ENCODE measurements at regions not wholly inside any gene's neighbourhood (a gene's known extent, or its start where the extent isn't known, plus 50 kb on each side); places are given as distances from the start of the nearest gene placed in this dataset.

DNA sequence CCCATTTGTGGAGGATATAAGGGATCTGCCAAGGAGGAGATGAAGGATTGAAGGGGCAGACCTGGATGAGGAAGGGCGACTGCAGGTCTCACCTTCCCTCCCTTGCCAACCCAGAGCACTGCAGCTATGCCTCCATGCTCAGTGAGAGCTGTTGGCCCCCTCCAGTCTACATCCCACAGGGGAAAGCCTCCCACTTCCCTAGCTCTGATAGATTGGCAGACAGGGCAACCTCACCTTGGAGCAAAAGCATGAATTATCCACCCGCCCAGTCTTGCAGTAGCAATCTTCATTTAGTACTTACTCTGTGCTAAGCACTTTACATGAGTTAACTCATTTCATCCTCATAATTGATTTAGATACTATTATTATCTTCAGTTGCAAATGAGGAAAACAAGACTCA is 70.4 kb upstream of the SMNDC1 start:
- ATAC-seq, result no peak

DNA sequence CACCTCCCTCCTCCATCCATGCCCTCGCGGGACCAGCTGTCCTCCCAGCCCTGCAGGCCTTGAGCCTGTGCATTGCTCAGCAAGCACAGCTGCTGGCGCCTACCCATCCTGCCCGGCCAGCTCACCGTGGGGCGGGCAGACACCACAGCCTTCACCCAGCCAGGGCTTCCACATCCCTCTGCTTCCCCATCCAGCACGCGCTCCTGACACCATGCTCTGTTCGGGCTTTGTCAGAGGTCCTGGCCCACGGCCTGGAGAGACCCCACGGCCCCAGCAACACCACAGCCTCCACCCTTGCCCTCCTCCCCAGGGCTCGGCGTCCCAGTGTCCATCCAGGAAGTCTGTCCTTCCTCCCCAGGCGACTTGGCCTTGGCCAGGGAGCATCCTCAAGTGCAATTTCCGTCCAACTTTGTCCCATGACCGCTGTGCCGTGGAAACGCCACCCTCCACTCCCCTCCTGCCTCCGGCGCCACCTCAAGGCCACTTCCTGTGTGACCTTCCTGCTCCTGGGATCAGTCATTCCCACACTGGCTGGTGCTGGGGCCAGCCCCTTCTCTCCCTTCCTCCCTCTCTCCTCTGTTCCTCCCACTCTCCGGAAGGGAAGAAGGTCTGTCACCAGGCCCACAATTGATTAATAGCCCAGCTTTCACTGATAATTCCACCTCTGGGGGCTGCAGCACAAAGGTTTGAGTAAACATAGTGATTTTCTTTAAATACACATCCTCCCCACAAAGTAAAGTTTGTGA is 71.5 kb upstream of the SMNDC1 start:
- peak; percentile 63 for ATAC-seq

DNA sequence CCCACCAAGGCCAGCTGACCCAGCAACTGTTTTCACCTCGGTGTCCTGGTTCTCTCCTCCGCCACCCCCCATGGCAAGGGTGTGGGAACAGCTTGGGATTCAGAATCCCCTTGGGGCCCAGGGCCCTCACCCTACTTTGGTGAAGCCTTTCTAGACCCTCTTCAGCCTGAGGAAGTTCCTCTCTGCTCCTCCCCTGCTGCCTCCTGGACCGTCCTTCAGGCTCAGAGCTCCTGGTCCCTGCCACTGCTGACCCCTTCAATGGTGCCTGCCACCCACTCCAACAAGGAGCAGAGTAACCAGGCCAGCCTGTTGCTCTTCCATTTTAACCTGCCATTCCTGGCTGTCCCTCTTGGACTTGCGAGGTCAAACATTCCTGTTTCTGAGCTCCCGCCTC is 72.0 kb upstream of the SMNDC1 start:
- ATAC-seq, result no peak

DNA sequence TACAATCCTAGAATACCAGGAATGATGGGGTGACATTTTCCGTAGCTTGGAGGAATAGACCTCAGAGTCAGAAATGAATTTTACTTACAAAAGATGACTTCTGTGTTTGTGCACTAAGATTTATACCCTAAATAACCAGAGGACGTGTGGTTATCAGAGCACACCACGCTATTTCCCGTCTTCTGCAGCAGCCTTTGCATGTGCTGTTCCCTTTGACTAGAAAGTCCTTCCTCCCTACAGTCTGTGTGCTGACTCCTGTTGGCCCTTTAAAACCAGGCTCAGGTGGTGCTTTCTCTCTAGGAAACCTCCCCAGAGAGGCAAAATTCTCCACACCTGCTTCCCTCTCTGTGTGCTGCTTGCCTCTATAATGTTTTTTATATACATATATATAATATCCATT is 73.3 kb upstream of the SMNDC1 start:
- ATAC-seq, result no peak

DNA sequence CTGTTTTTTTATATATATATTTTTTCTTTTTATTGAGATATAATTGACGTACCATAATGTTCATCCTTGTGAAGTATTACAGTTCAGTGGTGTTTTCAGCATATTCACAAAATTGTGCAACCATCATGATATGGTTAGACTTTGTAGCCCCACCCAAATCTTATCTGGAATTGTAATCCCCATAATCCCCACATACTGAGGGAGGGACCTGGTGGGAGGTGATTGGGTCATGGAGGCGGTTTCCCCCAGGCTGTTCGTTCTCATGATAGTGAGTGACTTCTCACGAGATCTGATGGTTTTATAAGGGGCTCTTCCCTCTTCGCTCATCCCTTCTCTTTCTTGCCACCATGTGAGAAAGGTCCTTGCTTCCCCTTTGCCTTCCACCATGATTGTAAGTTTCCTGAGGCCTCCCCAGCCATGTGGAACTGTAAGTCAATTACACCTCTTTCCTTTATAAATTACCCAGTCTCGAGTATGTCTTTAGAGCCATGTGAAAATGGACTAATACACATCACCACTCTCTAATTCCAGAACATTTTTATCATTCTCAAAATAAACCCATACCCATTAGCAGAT is 73.9 kb upstream of the SMNDC1 start:
- no peak for ATAC-seq

DNA sequence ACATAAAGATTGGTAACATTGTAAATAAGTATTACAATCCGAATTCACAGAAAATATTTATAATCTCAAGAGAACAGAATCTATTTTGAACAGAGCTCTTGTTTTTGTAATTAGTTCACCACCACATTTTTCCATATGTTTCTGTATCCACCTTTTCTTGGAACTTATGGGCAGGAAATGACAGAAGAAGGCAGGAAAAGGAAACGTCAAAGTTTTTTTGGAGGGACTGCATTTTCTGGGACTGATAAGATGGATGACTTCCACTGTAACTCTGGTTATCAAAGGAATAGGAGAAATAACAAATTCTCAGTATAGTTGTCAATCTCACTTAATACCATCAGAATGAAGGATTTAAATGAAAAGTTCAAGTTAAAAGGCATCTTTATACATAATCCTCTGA is 75.1 kb upstream of the SMNDC1 start:
- no peak for ATAC-seq

DNA sequence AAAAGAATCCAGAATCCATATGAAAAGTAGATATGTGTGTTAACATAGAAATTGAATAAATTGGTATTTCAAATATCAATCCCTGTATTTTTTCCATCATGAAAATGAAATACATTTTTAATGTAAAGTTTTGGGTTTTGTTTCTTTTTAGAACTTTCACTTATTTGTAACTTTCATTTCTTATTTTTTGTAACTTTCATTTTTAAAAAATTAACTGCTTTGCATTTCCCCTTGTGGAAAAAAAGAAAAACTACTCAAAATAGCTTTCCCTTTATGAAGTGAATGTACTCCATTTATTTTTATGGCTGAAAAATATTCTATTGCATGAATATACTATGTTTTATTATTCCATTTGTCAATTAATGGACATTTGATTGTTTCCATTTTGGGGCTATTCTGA is 75.6 kb upstream of the SMNDC1 start:
- no peak for ATAC-seq

DNA sequence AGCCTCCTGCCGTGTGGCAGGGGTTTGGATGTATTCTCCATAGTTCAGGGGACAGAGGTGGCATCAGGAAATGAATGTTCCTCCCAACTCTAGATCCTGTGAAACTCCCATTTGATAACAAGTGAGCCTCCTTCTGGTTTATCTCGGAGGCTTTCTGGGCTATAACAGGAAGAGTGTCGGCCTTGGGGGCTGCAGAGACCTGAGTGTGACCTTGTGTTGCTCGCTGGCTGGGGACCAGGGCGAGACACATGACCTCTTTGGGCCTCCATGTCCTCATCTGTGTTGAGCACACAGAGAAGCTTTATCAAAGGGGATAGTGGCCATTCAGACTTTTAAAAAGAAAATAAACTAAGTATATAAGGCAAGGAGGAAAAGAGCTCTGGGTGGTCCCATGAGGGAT is 78.0 kb upstream of the SMNDC1 start:
- no peak for ATAC-seq

DNA sequence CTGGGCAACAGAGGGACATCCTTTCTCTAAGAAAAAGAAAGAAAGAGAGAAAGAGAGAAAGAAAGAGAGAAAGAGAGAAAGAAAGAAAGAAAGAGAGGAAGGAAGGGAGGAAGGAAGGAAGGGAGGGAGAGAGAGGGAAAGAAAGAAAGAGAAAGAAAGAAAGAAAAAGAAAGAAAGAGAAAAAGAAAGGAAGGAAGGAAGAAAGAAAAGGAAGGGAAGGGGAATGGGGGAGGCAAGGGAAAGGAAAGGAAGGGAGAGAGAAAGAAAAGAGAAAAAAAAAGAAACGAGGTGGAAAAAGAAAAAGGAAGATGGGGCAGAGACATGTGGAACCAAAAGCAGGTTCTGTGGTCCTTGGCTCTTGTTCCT is 82.9 kb upstream of the SMNDC1 start:
- no peak for ATAC-seq

DNA sequence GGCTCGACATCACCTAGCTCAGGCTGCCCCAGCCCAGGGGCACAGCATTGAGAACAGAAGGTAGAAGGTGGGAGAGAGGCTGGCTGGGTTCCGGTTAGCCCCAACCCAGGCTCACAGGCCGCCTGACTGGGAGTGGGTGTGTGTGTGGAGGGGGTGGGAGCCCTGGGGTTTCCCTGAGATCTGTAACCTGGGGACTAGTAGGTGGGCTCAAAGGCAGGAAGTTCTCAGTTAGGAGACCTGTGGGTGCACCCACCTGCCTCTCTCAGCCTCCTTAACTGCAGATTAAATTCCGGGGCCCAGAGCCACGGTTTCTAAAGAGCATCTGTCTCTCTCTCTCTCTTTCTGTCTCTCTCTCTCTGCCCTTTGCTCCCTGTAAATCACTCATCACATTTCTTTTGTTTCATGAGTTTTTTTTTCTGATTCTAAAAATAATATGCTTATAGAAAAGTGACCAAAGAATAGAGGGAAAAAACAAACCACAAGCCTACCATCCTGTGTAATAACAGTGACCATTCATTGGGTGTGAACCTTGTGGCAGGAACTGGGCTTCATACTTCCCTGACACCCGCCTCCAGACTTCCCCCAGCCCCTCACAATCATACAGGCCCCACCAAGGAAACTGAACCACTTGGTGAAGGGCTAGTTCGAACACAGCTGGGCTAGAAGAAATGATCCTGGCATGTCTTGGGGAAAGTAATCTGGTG is 83.4 kb upstream of the SMNDC1 start:
- no peak for ATAC-seq

DNA sequence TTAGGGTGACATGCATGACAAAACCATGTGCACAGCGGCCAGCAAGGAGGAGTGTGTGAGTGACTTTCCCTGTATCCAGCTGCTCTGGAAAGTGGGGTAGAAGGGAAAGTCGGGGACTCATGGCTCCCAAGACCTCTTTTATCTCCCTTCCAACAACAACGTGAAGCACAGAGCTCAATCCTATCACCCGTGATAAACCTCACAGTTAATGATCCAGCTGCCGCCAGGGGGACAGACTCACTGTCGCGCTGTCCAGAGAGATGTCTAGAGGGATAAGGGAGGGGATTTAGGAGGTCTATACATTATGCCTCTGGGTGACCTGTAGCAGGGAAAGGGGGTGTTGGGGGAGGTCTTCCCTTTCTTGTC is 84.0 kb upstream of the SMNDC1 start:
- ATAC-seq, result no peak

DNA sequence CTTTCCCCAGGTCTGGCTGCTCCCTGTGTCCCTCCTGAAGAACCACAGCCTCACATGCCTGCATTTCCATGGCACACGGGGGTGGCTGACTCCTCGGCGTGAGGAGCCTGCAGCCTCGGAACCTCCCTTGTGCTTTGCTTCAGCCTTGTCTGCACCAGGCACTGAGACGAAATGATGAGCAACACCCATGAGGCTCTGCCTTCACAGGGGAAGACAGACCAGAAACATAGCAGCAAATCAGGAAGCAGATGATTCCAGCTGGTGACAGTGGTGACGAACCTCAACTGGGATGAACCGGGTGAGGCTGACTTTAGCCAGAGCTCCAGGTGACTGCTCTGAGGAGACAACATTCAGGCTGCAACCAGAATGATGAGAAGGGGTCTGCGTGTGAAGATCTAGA is 84.5 kb upstream of the SMNDC1 start:
- peak; percentile 34 for ATAC-seq

DNA sequence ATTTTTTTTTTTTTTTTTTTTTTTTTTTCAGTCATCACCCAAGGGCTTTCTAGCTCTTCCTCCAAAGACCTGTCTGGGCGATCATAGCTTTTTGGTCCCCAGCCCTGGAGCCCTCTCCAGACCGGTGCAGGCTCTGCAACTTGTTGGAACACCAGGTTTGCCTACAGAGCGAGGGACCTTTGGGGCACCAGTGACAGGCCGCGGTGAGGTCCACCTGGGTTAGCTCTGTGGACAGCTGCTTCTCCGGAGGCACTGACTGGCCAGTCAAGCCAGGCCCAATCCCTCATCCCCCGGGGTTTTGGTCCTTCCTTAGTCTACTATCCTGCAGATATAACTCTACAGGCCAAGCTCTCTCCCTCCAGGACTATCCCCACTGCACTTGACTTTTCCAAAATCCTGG is 86.8 kb upstream of the SMNDC1 start:
- no peak for ATAC-seq

DNA sequence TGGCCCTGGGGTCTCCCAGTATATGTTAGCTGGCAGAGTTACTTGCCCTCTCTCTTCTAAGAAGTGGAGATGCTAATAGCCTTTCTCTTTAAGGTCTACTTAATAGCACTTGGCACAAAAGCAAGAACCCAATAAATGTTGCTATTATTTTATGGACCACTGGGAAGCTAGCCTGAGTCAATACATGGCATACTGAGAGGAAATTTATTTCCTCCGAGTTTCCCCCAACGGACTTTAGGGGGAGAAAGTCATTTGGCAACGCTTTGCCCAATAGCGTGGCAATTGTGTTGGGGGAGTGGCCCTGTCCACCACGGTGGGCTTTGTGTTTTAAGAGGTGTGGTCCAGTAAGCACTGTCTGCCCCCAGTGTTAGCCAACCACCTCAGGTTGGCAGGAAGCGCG is 87.4 kb upstream of the SMNDC1 start:
- no peak for ATAC-seq

DNA sequence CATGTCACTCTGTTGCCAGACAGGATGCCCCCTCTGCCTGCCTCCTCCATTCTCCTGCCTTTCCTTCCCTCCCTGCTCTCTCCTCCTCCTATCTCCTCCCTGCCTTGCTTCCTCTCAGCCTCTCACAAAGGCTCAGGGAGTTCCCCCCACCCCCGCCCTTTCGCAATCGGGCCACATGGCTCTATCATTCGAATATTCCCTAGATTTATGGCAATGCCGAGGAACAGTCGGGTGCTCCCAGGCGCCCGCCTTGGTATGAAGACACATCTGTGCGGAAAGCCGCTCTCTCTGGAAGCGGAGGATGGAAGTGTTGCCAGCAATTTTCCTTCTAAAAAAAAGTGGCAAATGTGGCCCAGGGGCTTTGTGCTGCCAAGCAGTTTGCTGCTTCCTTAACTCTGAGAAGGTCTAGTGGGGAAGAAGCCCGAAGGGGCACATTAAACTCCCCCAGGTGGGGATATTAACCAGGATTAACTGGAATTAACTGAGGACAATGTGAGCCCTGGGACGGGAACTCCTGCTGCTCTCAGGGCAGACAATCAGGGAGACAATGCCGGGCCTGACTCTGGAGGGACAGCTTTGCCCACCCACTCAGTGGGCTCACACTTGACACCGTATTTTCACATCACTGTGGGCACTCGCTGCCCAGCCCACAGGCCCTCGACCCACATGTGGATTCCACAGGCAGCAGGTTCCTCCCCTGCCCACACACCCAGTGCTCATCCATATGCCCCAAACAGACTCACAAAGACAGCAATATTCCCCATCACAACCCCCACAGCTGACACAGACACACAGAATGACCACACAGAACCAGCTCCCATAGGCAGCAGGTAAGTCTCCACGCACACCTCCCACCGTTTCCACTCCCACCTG is 88.4 kb upstream of the SMNDC1 start:
- peak; percentile 58 for ATAC-seq

DNA sequence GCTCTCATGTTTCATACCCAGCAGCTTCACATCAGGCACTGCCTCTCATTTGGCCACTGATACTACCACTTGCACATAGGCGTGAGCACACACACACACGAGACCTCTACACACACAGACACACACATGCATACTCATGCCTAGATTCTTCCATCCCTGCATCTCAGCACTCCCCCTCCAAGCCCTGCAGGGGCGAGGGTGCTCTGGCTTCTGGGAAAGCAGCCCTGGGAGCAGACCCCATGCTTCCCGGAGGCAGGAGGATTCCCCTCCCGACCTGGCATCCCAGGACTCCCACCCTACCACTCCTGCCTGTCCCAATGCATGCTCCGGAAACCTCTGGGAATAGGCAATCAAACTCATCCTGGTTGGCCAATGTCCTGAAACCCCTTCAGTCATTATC is 89.1 kb upstream of the SMNDC1 start:
- no peak for ATAC-seq

DNA sequence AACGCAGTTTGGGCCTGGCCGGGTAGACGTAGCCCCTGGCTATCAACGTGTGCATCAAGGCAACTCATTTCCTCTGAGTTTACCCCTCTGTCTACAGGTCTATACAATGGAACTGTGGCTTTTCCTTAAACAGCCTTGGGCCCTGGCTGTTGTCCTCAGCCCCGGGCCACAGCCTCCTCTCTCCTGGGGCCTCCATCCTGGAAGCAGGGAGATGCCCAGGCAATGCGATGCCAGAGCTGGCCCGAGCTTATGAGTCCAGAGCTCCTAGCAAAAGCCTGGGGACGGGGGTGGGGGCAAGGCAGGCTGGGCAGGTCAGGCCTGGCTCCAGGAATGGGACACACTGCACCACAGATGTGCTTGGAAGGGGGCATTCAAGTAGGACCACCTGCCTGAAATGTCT is 89.6 kb upstream of the SMNDC1 start:
- no peak for ATAC-seq

DNA sequence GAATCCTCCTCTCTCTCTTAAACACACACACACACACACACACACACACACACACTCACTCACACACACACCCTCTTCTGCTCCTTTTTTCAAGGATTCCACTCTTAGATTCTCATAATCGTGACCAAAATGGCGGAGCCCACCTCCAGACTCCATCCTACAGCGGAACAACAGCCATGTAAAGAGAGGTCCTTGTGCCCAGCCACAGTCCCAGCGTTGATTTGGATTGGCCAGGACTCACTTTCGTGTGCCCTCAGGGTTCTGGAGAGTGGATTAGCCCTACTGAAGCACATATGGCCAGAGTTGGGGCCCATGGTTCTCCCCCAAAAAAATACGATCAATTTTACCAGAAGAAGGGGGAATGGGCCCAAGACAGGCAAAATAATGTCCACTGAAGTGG is 90.2 kb upstream of the SMNDC1 start:
- no peak for ATAC-seq

DNA sequence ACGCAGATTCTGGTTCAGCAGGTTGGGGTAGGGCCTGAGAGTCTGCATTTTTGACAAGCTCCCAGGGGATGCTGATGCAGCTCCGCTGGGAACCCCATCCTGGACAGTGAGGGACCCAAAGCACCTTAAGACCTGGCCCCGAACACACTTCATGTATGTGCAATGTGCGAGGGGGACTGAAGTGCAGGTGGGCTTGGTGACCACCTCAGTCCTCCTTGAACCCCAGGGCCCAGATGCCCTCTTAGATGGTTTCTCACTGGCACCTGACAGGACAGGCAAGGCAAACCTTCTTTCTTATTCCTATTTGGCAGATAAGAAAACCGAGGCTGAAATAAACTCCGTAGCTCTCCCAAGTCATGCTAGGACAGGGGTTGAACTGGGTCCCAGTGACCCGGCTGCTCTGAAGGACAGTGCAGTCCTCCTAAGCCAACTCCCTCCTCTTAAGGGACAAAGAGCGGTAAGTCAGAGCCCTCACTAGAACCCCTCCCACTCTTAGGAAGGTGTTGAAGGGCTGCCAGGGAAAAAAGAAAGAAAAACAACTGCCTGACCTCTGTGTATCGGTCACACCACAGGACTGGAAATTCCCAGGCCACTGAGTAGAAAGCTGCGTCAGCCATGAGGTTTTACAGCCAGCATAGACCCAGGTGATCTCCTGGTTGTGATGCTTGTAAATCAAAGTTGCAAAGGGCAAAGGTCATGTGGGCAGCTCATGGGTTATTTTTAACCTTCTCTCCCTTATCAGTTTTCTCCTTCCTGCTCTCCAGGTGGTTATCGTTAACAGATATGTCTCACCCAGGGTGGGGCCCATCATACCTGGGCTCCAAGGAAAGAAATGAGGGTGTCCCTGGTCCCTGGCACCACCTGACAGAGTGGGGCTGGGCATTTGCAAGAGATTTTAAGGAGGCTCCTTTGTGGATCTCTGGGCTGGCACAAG is 90.9 kb upstream of the SMNDC1 start:
- ATAC-seq, result peak; percentile 1

DNA sequence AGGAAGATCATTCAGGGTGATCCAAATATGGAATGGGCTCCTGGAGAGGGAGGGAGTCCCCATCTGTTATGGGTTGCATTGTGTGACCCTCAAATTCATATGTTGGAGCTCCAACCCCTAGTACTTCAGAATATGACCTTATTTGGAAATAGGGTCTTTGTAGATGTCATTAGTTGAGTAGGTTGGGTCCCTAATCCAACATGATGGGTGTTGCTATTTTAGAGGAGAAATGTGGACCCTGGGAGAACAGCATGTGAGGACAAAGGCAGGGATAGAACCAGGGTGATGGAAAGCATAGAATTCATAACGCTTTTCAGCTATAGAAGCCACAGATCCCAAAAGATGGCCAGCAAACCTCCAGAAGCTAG is 91.5 kb upstream of the SMNDC1 start:
- no peak for ATAC-seq

DNA sequence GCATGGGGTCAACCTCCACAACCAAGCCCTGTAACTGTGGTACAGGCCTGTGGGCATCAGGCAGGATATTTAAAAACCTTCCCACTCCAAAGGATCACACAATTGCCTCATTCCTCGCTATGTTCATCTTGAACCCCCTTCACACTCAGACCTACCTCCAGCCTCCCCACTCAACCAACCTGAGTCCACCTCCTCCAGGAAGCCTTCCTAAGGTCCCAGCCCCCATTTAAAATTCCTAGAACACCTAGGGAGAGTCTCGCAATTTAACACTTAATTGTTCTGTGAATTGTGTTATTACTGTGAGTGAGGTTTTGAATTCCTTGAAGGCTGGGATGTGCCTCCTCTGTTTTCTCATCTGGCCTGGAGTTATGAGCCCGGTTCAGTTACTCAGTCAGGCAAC is 93.1 kb upstream of the SMNDC1 start:
- no peak for ATAC-seq

DNA sequence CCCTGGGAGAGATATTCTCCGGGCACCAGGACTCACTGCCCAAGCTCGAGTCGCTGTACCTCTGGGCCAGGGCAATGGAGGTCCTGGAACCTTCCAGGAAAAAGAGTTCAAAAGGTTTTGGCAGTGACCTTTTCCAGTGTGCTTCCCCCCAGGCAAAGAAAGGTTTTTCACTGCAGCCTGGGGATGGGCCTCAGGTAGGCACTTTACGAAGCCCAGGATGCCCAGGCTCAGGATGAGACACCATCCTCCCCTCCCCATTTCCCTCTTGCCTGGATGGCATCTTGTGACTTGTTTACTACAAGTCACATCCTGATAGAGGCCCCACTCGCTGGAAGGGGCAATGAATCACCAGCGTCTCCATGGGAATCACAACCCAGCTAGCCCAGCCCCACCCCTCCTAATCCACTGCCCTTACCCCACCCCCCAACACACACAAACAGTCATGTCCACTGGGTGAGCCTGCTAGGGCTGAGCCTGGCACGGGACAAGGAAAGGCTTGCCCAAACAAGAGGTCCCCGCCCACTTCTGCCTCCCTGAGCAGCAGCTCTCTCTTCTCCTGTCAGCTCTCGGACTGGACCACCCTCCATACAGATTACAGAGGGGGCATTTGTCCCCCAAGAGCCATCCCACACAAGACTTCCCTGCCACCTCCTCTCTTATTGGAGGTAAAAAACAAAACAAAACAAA is 93.8 kb upstream of the SMNDC1 start:
- peak; percentile 99 for ATAC-seq
